ENCODE measurements at regions not wholly inside any gene's neighbourhood (a gene's known extent, or its start where the extent isn't known, plus 50 kb on each side); places are given as distances from the start of the nearest gene placed in this dataset.

- Histone ChIP-seq H3K36me3 (ENCODE audit: control insufficient read depth, insufficient read depth, low read length) (no peaks in the 10 kb centered on the region), H3K4me3 (replicated peaks; ENCODE audit: low read depth, low read length) (no peak overlapping the region), H3K27me3 (replicated peaks; ENCODE audit: control insufficient read depth, insufficient read depth, low read length) (no peaks in the 10 kb centered on the region)
- no peak for TF ChIP-seq CTCF (IDR thresholded peaks at IDR 0.05; ENCODE audit: insufficient read depth, low read length, poor library complexity, severe bottlenecking)
- DNase-seq (ENCODE audit: extremely low read depth, insufficient read length) = no peak
Measured at GRCh38 chr11:8779107-8779506, 96.5 kb downstream of the RPL27A start.

- Histone ChIP-seq H3K27me3 (replicated peaks; ENCODE audit: control insufficient read depth, insufficient read depth, low read length) (no peaks in the 10 kb centered on the region), H3K4me3 (replicated peaks; ENCODE audit: low read depth, low read length) (no peak overlapping the region), H3K36me3 (ENCODE audit: control insufficient read depth, insufficient read depth, low read length) (no peaks in the 10 kb centered on the region)
- DNase-seq (ENCODE audit: extremely low read depth, insufficient read length) = no peak
- no peak for TF ChIP-seq CTCF (IDR thresholded peaks at IDR 0.05; ENCODE audit: insufficient read depth, low read length, poor library complexity, severe bottlenecking)
Measured at GRCh38 chr11:8779732-8780131, 97.1 kb downstream of the RPL27A start.

- Histone ChIP-seq H3K4me3 (replicated peaks; ENCODE audit: low read depth, low read length) (no peak overlapping the region), H3K27me3 (replicated peaks; ENCODE audit: control insufficient read depth, insufficient read depth, low read length) (no peaks in the 10 kb centered on the region), H3K36me3 (ENCODE audit: control insufficient read depth, insufficient read depth, low read length) (no peaks in the 10 kb centered on the region)
- no peak for TF ChIP-seq CTCF (IDR thresholded peaks at IDR 0.05; ENCODE audit: insufficient read depth, low read length, poor library complexity, severe bottlenecking)
- no peak for DNase-seq (ENCODE audit: extremely low read depth, insufficient read length)
Measured at GRCh38 chr11:8784954-8785353, 102.4 kb downstream of the RPL27A start.

GRCh38 chr11:8785457-8785856 is 102.9 kb downstream of the RPL27A start:
- H3K36me3 ChIP-seq (ENCODE audit: control insufficient read depth, insufficient read depth, low read length) = no peaks in the 10 kb centered on the region
- no peak overlapping the region for H3K4me3 ChIP-seq (replicated peaks; ENCODE audit: low read depth, low read length)
- H3K27me3 ChIP-seq (replicated peaks; ENCODE audit: control insufficient read depth, insufficient read depth, low read length) = no peaks in the 10 kb centered on the region
- no peak for DNase-seq (ENCODE audit: extremely low read depth, insufficient read length)
- no peak for TF ChIP-seq CTCF (IDR thresholded peaks at IDR 0.05; ENCODE audit: insufficient read depth, low read length, poor library complexity, severe bottlenecking)

GRCh38 chr11:8785998-8786397 is 103.4 kb downstream of the RPL27A start:
- Histone ChIP-seq H3K36me3 (ENCODE audit: control insufficient read depth, insufficient read depth, low read length) (no peaks in the 10 kb centered on the region), H3K27me3 (replicated peaks; ENCODE audit: control insufficient read depth, insufficient read depth, low read length) (no peaks in the 10 kb centered on the region), H3K4me3 (replicated peaks; ENCODE audit: low read depth, low read length) (no peak overlapping the region)
- TF ChIP-seq CTCF (IDR thresholded peaks at IDR 0.05; ENCODE audit: insufficient read depth, low read length, poor library complexity, severe bottlenecking) = no peak
- no peak for DNase-seq (ENCODE audit: extremely low read depth, insufficient read length)

GRCh38 chr11:8786933-8787332 is 104.3 kb downstream of the RPL27A start:
- DNase-seq (ENCODE audit: extremely low read depth, insufficient read length) = no peak
- no peak overlapping the region for H3K4me3 ChIP-seq (replicated peaks; ENCODE audit: low read depth, low read length)
- no peaks in the 10 kb centered on the region for H3K27me3 ChIP-seq (replicated peaks; ENCODE audit: control insufficient read depth, insufficient read depth, low read length)
- TF ChIP-seq CTCF (IDR thresholded peaks at IDR 0.05; ENCODE audit: insufficient read depth, low read length, poor library complexity, severe bottlenecking) = no peak
- H3K36me3 ChIP-seq (ENCODE audit: control insufficient read depth, insufficient read depth, low read length) = no peaks in the 10 kb centered on the region

All from GM06990 (cell line).